OCI-LY1 (cell line): ENCODE measurements at regions not wholly inside any gene's neighbourhood (a gene's known extent, or its start where the extent isn't known, plus 50 kb on each side); places are given as distances from the start of the nearest gene placed in this dataset.

Experiments used
- H2AFZ ChIP-seq: fragments of 200-600 bp; sonication (generic), shearing (Covaris generic); 2 replicates; pipeline ENCODE4 v1.6.0; 2014; ENCODE audit warnings: antibody characterized with exemption, mild to moderate bottlenecking, low read length
- H3F3A ChIP-seq: fragments of 200-600 bp; sonication (generic), shearing (Covaris generic); 2 replicates; pipeline ENCODE4 v1.6.0; 2014; ENCODE audit warnings: mild to moderate bottlenecking, antibody characterized with exemption, low read length, moderate library complexity; ENCODE audit not compliant: insufficient read depth
- H3K27ac ChIP-seq: fragments of 200-600 bp; sonication (generic); 2 replicates; pipeline ENCODE4 v1.5.1; 2014; ENCODE audit warnings: low read length, mixed run types, mild to moderate bottlenecking, low read depth; ENCODE audit not compliant: poor library complexity, severe bottlenecking
- H3K27me3 ChIP-seq: fragments of 200-600 bp; sonication (generic); 2 replicates; pipeline ENCODE4 v1.6.0; 2014; ENCODE audit warnings: antibody characterized with exemption, mild to moderate bottlenecking, low read length, moderate library complexity; ENCODE audit not compliant: insufficient read depth
- H3K36me3 ChIP-seq: fragments of 200-600 bp; sonication (generic); 2 replicates; pipeline ENCODE4 v1.6.1; 2014; ENCODE audit warnings: mild to moderate bottlenecking, antibody characterized with exemption, low read length, moderate library complexity, mixed read lengths; ENCODE audit not compliant: insufficient read depth
- H3K4me1 ChIP-seq: fragments of 200-600 bp; sonication (generic); 2 replicates; pipeline ENCODE4 v1.5.1; 2014; ENCODE audit warnings: mild to moderate bottlenecking, low read length, moderate library complexity; ENCODE audit not compliant: insufficient read depth, severe bottlenecking
- H3K4me2 ChIP-seq: fragments of 200-600 bp; sonication (generic), shearing (Covaris generic); 2 replicates; pipeline ENCODE4 v1.6.1; 2014; ENCODE audit warnings: low read length
- H3K4me3 ChIP-seq: fragments of 200-600 bp; sonication (generic); 2 replicates; pipeline ENCODE4 v1.5.1; 2014; ENCODE audit warnings: low read length, low read depth, mild to moderate bottlenecking, mixed read lengths; ENCODE audit not compliant: poor library complexity, severe bottlenecking
- H3K79me2 ChIP-seq: fragments of 200-600 bp; shearing (Covaris generic); 2 replicates; pipeline ENCODE4 v1.6.1; 2016; ENCODE audit warnings: mixed run types, low read length, mixed read lengths; ENCODE audit not compliant: insufficient read depth
- H3K9ac ChIP-seq: fragments of 200-600 bp; sonication (generic), shearing (Covaris generic); 2 replicates; pipeline ENCODE4 v1.6.1; 2014; ENCODE audit warnings: mild to moderate bottlenecking, low read length, mixed read lengths
- H3K9me2 ChIP-seq: fragments of 200-600 bp; sonication (generic), shearing (Covaris generic); 2 replicates; pipeline ENCODE4 v1.6.1; 2014; ENCODE audit warnings: low read depth, mild to moderate bottlenecking, low read length, mixed read lengths
- H3K9me3 ChIP-seq: fragments of 200-600 bp; shearing (Covaris generic); 2 replicates; pipeline ENCODE4 v1.6.1; 2014; ENCODE audit warnings: low read length, mixed read lengths
- H4K20me1 ChIP-seq: fragments of 200-600 bp; sonication (generic), shearing (Covaris generic); 2 replicates; pipeline ENCODE4 v1.6.0; 2016; ENCODE audit warnings: mild to moderate bottlenecking, low read length; ENCODE audit not compliant: insufficient read depth
- CTCF ChIP-seq: fragments of 200-600 bp; sonication (generic), shearing (Covaris generic); IDR thresholded peaks from 2 replicates; pipeline ENCODE4 v1.5.1; 2017; ENCODE audit warnings: mild to moderate bottlenecking, antibody characterized with exemption, low read length, moderate library complexity, mixed read lengths
- EZH2 ChIP-seq: fragments of 200-600 bp; sonication (generic), shearing (Covaris generic); IDR thresholded peaks from 2 replicates; pipeline ENCODE4 v1.8.0; 2017; ENCODE audit warnings: borderline replicate concordance, mixed run types, mild to moderate bottlenecking, antibody characterized with exemption, low read length, moderate library complexity, mixed read lengths

DNA sequence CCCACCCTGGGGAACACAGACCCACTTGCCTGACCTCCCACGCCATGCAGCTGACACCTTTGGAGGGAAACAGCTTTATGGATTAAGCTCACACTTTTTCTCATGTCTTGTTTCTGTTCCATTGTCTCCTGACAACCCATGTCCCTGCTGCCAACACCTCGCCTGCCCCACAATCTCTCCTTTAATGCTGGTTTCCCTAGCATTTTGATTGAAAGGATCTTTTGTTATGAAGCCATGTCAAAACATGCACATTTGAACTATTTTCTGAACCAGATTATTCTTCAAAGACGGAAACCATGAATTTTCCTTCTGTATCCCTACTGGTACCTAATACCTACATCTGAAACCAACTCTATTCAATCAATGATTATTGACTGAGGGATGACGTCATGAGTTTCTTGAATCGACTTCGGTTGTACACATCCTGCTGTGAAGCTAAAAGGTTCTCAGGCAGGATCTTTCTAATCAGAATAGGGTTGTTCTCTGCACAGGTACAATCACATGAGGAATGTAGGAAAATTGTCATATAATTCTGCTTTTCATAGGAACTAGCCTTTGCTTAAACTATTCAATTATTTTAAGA, 106.2 kb upstream of the NEBL start:
- TF ChIP-seq EZH2 (no peak), CTCF (no peak)
- Histone ChIP-seq H3K4me1 (no peaks in the 10 kb centered on the region), H3K4me2 (no peak overlapping the region), H3K27me3 (peaks cover under 1% of the 10 kb centered on the region; the same call in 1 of the 2 replicates), H3K9ac (no peak overlapping the region), H4K20me1 (no peaks in the 10 kb centered on the region), H3K4me3 (no peak overlapping the region), H3K27ac (no peak overlapping the region), H3K9me3 (no peaks in the 10 kb centered on the region), H3K79me2 (no peaks in the 10 kb centered on the region), H2AFZ (no peak overlapping the region), H3K9me2 (no peaks in the 10 kb centered on the region), H3F3A (no peaks in the 10 kb centered on the region), H3K36me3 (no peaks in the 10 kb centered on the region)

DNA sequence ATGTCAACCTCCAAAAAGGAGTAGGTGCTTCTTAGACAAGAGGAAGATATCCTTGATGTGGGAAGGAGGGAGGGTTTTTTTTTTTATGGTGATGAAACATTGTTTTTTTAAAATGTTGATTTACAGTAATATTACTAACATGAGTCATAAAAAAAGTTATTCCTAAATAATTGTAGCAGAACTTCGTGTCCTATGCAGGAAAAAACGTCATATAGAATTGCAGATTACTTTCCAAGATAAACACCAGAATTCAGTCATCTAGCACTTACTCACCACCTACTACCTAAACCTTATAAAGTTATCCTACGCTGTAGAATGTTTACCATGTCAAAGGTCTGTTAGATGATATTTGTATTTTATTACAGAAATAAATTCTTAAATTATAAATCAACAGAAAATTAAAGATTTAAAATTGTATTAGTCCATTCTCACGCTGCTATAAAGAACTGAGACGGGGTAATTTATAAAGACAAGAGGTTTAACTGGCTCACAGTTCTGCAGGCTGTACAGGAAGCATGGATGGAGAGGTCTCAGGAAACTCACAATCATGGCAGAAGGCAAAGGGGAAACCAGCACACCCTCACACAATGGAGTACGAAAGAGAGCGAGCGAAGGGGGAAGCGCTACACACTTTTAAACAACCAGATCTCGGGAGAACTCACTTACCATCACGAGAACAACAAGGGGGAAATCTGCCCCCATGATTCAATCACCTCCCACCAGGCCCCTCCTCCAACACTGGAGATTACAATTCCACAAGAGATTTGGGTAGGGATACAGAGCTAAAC, 105.2 kb upstream of the NEBL start:
- H3K4me3 ChIP-seq, result no peak overlapping the region
- no peaks in the 10 kb centered on the region for H3K9me3 ChIP-seq
- no peaks in the 10 kb centered on the region for H3F3A ChIP-seq
- no peak overlapping the region for H3K9ac ChIP-seq
- TF ChIP-seq CTCF (no peak), EZH2 (no peak)
- no peaks in the 10 kb centered on the region for H3K9me2 ChIP-seq
- H3K4me2 ChIP-seq, result no peak overlapping the region
- H3K79me2 ChIP-seq, result no peaks in the 10 kb centered on the region
- H3K27me3 ChIP-seq, result peaks cover 2% of the 10 kb centered on the region; the same call in 1 of the 2 replicates
- H3K27ac ChIP-seq, result no peak overlapping the region
- no peak overlapping the region for H2AFZ ChIP-seq
- H4K20me1 ChIP-seq, result no peaks in the 10 kb centered on the region
- H3K36me3 ChIP-seq, result no peaks in the 10 kb centered on the region
- H3K4me1 ChIP-seq, result no peaks in the 10 kb centered on the region

DNA sequence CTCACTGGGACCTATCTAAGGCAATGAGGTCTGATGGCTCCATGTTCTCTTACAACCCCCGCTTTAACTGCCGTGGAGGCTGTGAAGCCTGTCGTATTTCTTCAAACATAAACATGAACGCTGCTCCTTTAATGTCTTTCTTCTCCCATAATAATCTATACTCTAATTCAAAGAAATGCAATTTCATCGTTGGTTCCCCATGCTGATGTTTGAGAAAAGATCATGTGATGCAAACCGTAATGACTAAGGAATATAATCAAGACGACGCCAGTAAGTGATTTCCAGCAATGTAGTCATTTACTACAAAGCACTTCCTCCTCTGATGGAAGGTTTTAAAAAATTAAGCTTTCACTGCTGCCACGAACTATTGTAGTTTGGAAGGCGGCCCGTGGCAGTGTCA, 102.6 kb upstream of the NEBL start:
- H3K27me3 ChIP-seq, result peaks cover 2% of the 10 kb centered on the region; the same call in 1 of the 2 replicates
- H3K4me1 ChIP-seq, result no peaks in the 10 kb centered on the region
- H3K4me2 ChIP-seq, result no peak overlapping the region
- H3K9me3 ChIP-seq, result no peaks in the 10 kb centered on the region
- TF ChIP-seq CTCF (no peak), EZH2 (no peak)
- H3K9ac ChIP-seq, result no peak overlapping the region
- no peaks in the 10 kb centered on the region for H3F3A ChIP-seq
- H3K27ac ChIP-seq, result no peak overlapping the region
- H3K79me2 ChIP-seq, result no peaks in the 10 kb centered on the region
- H4K20me1 ChIP-seq, result no peaks in the 10 kb centered on the region
- H3K9me2 ChIP-seq, result no peaks in the 10 kb centered on the region
- H2AFZ ChIP-seq, result no peak overlapping the region
- no peaks in the 10 kb centered on the region for H3K36me3 ChIP-seq
- no peak overlapping the region for H3K4me3 ChIP-seq
